H9 (cell line): ENCODE measurements at regions not wholly inside any gene's neighbourhood (a gene's known extent, or its start where the extent isn't known, plus 50 kb on each side); places are given as distances from the start of the nearest gene placed in this dataset.

Source experiments
- DNase-seq: peaks from one replicate; pipeline ENCODE4 v3.0.0-alpha.2; 2017
- H2AFZ ChIP-seq: one replicate; pipeline ENCODE4 v1.6.1; 2013; ENCODE audit warnings: mild to moderate bottlenecking, low read length, control low read depth, moderate library complexity
- H2AK5ac ChIP-seq: 2 replicates; pipeline ENCODE4 v1.6.1; 2013; ENCODE audit warnings: low read length, control low read depth, mixed read lengths; ENCODE audit not compliant: insufficient read length
- H2BK120ac ChIP-seq: one replicate; pipeline ENCODE4 v1.6.1; 2013; ENCODE audit warnings: low read depth, mild to moderate bottlenecking, low read length, control low read depth, inconsistent platforms; ENCODE audit not compliant: poor library complexity, severe bottlenecking
- H2BK12ac ChIP-seq: 2 replicates; pipeline ENCODE4 v1.6.1; 2013; ENCODE audit warnings: low read length, control low read depth, mixed read lengths, low read depth; ENCODE audit not compliant: insufficient read length
- H2BK15ac ChIP-seq: 2 replicates; pipeline ENCODE4 v1.6.1; 2013; ENCODE audit warnings: low read depth, low read length, control low read depth
- H2BK20ac ChIP-seq: one replicate; pipeline ENCODE4 v1.6.1; 2013; ENCODE audit warnings: low read depth, mild to moderate bottlenecking, low read length, control low read depth, inconsistent platforms; ENCODE audit not compliant: poor library complexity, severe bottlenecking
- H2BK5ac ChIP-seq: 2 replicates; pipeline ENCODE4 v1.6.1; 2013; ENCODE audit warnings: low read length, control low read depth, mixed read lengths; ENCODE audit not compliant: insufficient read length
- H3K14ac ChIP-seq: 2 replicates; pipeline ENCODE4 v1.6.1; 2013; ENCODE audit warnings: low read length, control low read depth; ENCODE audit not compliant: insufficient read depth
- H3K18ac ChIP-seq: 2 replicates; pipeline ENCODE4 v1.6.1; 2013; ENCODE audit warnings: low read depth, mild to moderate bottlenecking, mixed read lengths, low read length, control low read depth; ENCODE audit not compliant: insufficient read length
- H3K23ac ChIP-seq: 2 replicates; pipeline ENCODE4 v1.6.1; 2013; ENCODE audit warnings: low read length, control low read depth, mixed read lengths, low read depth; ENCODE audit not compliant: insufficient read length
- H3K23me2 ChIP-seq: 2 replicates; pipeline ENCODE4 v1.6.1; 2013; ENCODE audit warnings: low read depth, mild to moderate bottlenecking, mixed read lengths, low read length, control low read depth; ENCODE audit not compliant: insufficient read length, poor library complexity, severe bottlenecking
- H3K27ac ChIP-seq: 2 replicates; pipeline ENCODE4 v1.5.1; 2013; ENCODE audit warnings: low read length, control low read depth, mixed read lengths, low read depth; ENCODE audit not compliant: insufficient read length
- H3K27me3 ChIP-seq: 2 replicates; pipeline ENCODE4 v1.6.1; 2013; ENCODE audit warnings: low read length, control low read depth, inconsistent platforms; ENCODE audit not compliant: insufficient read depth
- H3K4ac ChIP-seq: 2 replicates; pipeline ENCODE4 v1.6.1; 2013; ENCODE audit warnings: low read depth, mild to moderate bottlenecking, control low read depth, inconsistent platforms, low read length, moderate library complexity
- H3K4me1 ChIP-seq: 2 replicates; pipeline ENCODE4 v1.6.1; 2013; ENCODE audit warnings: low read length, control low read depth, inconsistent platforms; ENCODE audit not compliant: insufficient read depth
- H3K4me2 ChIP-seq: 2 replicates; pipeline ENCODE4 v1.6.1; 2013; ENCODE audit warnings: low read length, control low read depth, mixed read lengths; ENCODE audit not compliant: insufficient read length, insufficient read depth
- H3K56ac ChIP-seq: 2 replicates; pipeline ENCODE4 v1.6.1; 2013; ENCODE audit warnings: low read depth, mild to moderate bottlenecking, mixed read lengths, low read length, control low read depth; ENCODE audit not compliant: insufficient read length
- H3K79me1 ChIP-seq: 2 replicates; pipeline ENCODE4 v1.6.1; 2013; ENCODE audit warnings: low read depth, mild to moderate bottlenecking, moderate library complexity, low read length, control low read depth, inconsistent platforms; ENCODE audit not compliant: insufficient read depth, poor library complexity, severe bottlenecking
- H3K79me2 ChIP-seq: 2 replicates; pipeline ENCODE4 v1.6.1; 2013; ENCODE audit warnings: low read length, control low read depth, inconsistent platforms; ENCODE audit not compliant: insufficient read depth
- H3K9ac ChIP-seq: 2 replicates; pipeline ENCODE4 v1.6.1; 2013; ENCODE audit warnings: low read length, control low read depth, mixed read lengths; ENCODE audit not compliant: insufficient read length; ENCODE audit errors: extremely low read depth
- H3K9me3 ChIP-seq: one replicate; pipeline ENCODE4 v1.6.1; 2013; ENCODE audit warnings: low read depth, low read length, inconsistent platforms; ENCODE audit not compliant: control insufficient read depth
- H3T11ph ChIP-seq: one replicate; pipeline ENCODE4 v1.6.1; 2013; ENCODE audit warnings: mild to moderate bottlenecking, low read length, control low read depth, inconsistent platforms
- H4K20me1 ChIP-seq: one replicate; pipeline ENCODE4 v1.6.1; 2013; ENCODE audit not compliant: control insufficient read depth, insufficient read length, insufficient read depth
- H4K5ac ChIP-seq: 2 replicates; pipeline ENCODE4 v1.6.1; 2013; ENCODE audit warnings: low read depth, mild to moderate bottlenecking, mixed read lengths, low read length, control low read depth; ENCODE audit not compliant: insufficient read length
- H4K8ac ChIP-seq: replicated peaks from 2 replicates; pipeline ENCODE4 v1.6.1; 2013; ENCODE audit warnings: low read length, control low read depth, mixed read lengths, low read depth; ENCODE audit not compliant: insufficient read length
- H4K91ac ChIP-seq: 2 replicates; pipeline ENCODE4 v1.6.1; 2013; ENCODE audit warnings: low read depth, mild to moderate bottlenecking, moderate library complexity, mixed read lengths, low read length, control low read depth; ENCODE audit not compliant: insufficient read length
- H3K27ac Mint-ChIP-seq, 3 experiments: 2 replicates in 2 of 3; 3 replicates in 1 of 3; pipeline ENCODE4 v1.8.0; 2020 to 2021; ENCODE audit warnings: mixed read lengths in 3 of 3, mild to moderate bottlenecking in 1 of 3, moderate library complexity in 1 of 3
- H3K27me3 Mint-ChIP-seq: 2 replicates; pipeline ENCODE4 v1.8.0; 2021; ENCODE audit warnings: low read depth, mild to moderate bottlenecking, moderate library complexity, mixed read lengths
- H3K36me3 Mint-ChIP-seq, 3 experiments: 2 replicates in 2 of 3; 3 replicates in 1 of 3; pipeline ENCODE4 v1.8.0; 2020 to 2021; ENCODE audit warnings: low read depth in 3 of 3, mixed read lengths in 3 of 3; ENCODE audit not compliant: insufficient read depth in 1 of 3
- H3K4me1 Mint-ChIP-seq, 2 experiments: 2 replicates each; pipeline ENCODE4 v1.8.0; 2020; ENCODE audit warnings: mixed read lengths in 2 of 2
- H3K4me3 Mint-ChIP-seq, 2 experiments: 2 replicates in 1 of 2; 3 replicates in 1 of 2; pipeline ENCODE4 v1.8.0; 2020 to 2021; ENCODE audit warnings: mild to moderate bottlenecking in 2 of 2, mixed read lengths in 2 of 2, moderate library complexity in 1 of 2
- H3K9me3 Mint-ChIP-seq, 2 experiments: 2 replicates in 1 of 2; 3 replicates in 1 of 2; pipeline ENCODE4 v1.8.0; 2020; ENCODE audit warnings: mild to moderate bottlenecking in 2 of 2, mixed read lengths in 2 of 2, moderate library complexity in 1 of 2
- CTCF ChIP-seq: fragments of 200-600 bp; sonication (generic); conservative IDR thresholded peaks from 3 replicates; pipeline ENCODE4 v1.8.0; 2021; ENCODE audit warnings: antibody characterized with exemption, mild to moderate bottlenecking

- no peaks in the 10 kb centered on the region for H3K27me3 ChIP-seq
- no peak overlapping the region for H3K4ac ChIP-seq
- no peak overlapping the region for H3K14ac ChIP-seq
- no peak overlapping the region for H2BK120ac ChIP-seq
- no peak; the same call in 1 of the 3 replicates for TF ChIP-seq CTCF
- H3K4me1 ChIP-seq = no peaks in the 10 kb centered on the region
- H3K23me2 ChIP-seq = no peaks in the 10 kb centered on the region
- peaks cover 5 to 13% of the 10 kb centered on the region in 2 experiments; a peak in 4 of 5 replicates for H3K9me3 Mint-ChIP-seq
- H2BK5ac ChIP-seq = no peak overlapping the region
- H3K27ac Mint-ChIP-seq = no peak overlapping the region
- H4K8ac ChIP-seq = no peak overlapping the region
- H3T11ph ChIP-seq = no peak overlapping the region
- H2AFZ ChIP-seq = no peak overlapping the region
- no peak overlapping the region for H4K5ac ChIP-seq
- H3K9me3 ChIP-seq = no peaks in the 10 kb centered on the region
- peaks cover 0 to 6% (median under 1%) of the 10 kb centered on the region in 3 experiments; a peak in 3 of 7 replicates for H3K36me3 Mint-ChIP-seq
- H3K27me3 Mint-ChIP-seq = no peaks in the 10 kb centered on the region
- H4K20me1 ChIP-seq = no peaks in the 10 kb centered on the region
- H2AK5ac ChIP-seq = no peak overlapping the region
- H3K27ac ChIP-seq = no peak overlapping the region
- no peak for DNase-seq
- H2BK20ac ChIP-seq = no peak overlapping the region
- no peaks in the 10 kb centered on the region for H3K79me2 ChIP-seq
- H3K9ac ChIP-seq = no peak overlapping the region
- H2BK12ac ChIP-seq = no peak overlapping the region
- H2BK15ac ChIP-seq = no peak overlapping the region
- no peak overlapping the region for H3K56ac ChIP-seq
- peak overlapping the region; percentile 29 for H3K4me2 ChIP-seq
- H3K23ac ChIP-seq = no peak overlapping the region
- H3K4me1 Mint-ChIP-seq = peaks cover 11 to 16% of the 10 kb centered on the region in 2 experiments
- H3K18ac ChIP-seq = no peak overlapping the region
- H3K4me3 Mint-ChIP-seq = no peak overlapping the region; a peak in 1 of 5 replicates
- H4K91ac ChIP-seq = no peak overlapping the region
- H3K79me1 ChIP-seq = no peaks in the 10 kb centered on the region
Measured at GRCh38 chr4:102431608-102431961, 69.6 kb upstream of the NFKB1 start.
